GM18499 (cell line): ENCODE measurements at regions not wholly inside any gene's neighbourhood (a gene's known extent, or its start where the extent isn't known, plus 50 kb on each side); places are given as distances from the start of the nearest gene placed in this dataset.

Experiments used
- ATAC-seq: cut with Tn5 transposase; IDR thresholded peaks from one replicate; pipeline ENCODE4 v1.9.1; 2021; ENCODE audit warnings: moderate number of reproducible peaks; ENCODE audit not compliant: insufficient read depth, unreplicated experiment

DNA sequence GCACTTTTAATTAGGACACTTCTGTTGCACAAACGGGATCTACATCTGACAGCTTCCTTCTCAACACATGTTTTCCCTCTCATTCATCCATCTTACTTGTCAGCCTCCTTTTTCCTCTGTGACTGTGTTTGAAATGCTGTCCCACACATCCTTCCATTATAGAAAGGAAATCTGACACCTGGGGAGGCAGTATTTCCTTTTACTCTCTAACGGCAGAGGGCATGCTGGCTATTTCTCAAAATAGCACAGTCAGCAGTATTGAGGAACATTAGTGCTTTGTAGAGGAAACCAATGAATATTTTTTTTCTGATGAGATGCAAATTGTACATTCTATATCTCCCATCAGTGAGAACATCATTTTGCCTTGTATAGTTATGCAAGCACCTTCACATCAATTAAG, 668.7 kb downstream of the SLC4A3 start:
- no peak for ATAC-seq

- no peak for ATAC-seq
These were observed 669.7 kb downstream of the SLC4A3 start for GRCh38 chr2:220297093-220297492.

DNA sequence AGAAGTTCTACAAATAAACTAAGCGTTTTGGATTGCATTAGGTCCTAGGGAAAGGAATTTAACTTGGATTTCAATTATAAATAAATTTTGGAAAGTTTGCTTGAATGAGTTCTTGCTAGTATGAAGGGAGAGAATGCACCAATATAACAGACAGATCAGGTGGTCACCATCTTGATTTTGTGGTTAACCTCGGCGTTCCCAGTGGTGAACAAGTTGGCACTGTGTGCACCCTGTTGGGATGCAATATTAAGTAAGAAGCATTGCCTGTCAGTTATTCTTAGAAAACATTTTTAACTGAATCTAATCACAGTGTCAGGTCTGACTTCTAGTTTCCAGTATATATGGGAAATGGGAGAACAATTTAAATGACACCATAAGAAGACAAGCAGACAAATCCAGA, 673.4 kb downstream of the SLC4A3 start:
- no peak for ATAC-seq

GRCh38 chr2:220302756-220303155, 675.3 kb downstream of the SLC4A3 start:
- no peak for ATAC-seq

DNA sequence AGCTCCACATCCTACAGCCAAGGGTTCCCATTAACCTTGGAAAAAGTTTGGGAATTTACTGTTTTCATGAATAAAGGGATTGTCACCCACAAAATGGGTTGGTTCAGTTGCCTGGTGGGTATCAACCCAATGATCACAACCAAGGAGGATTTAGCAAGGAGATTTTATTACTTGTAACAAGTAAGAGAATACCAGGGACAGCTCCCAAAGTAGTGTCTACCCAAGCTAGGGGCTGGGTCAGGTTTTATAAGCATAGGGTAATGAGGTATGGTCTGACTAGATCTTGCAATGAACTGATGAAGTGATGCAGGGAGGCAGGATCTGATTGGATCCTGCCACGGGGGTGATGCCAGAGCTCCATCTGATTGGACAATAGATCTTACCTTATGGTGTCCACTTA, 681.8 kb downstream of the SLC4A3 start:
- no peak for ATAC-seq

DNA sequence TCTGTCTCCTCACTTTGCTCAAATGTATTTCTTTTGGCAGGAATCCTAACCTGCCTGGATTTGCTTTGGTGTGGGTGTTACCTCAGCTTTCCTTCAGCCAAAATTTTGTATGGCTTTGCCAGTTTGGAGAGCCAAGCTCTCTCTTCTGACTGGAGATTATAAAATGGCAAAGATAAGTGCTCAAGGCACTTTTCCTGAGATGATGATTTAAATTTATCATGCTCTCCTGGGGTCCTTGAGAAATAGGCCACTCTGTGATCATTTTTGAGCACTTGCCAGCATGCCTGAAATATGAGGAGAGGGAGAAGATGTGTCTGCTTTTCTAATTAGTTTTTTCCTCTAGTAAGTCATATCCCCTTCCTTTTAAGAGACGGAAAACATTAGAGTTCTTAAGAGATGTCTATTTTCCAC, 683.0 kb downstream of the SLC4A3 start:
- no peak for ATAC-seq

- ATAC-seq, result no peak
These were observed 687.8 kb downstream of the SLC4A3 start for GRCh38 chr2:220315098-220315823.

GRCh38 chr2:220318037-220318436, 690.6 kb downstream of the SLC4A3 start:
- no peak for ATAC-seq

- no peak for ATAC-seq
These were observed 691.1 kb downstream of the SLC4A3 start for GRCh38 chr2:220318508-220318907.

GRCh38 chr2:220320326-220320725, 692.9 kb downstream of the SLC4A3 start:
- no peak for ATAC-seq

GRCh38 chr2:220332886-220333285, 705.5 kb downstream of the SLC4A3 start:
- no peak for ATAC-seq

DNA sequence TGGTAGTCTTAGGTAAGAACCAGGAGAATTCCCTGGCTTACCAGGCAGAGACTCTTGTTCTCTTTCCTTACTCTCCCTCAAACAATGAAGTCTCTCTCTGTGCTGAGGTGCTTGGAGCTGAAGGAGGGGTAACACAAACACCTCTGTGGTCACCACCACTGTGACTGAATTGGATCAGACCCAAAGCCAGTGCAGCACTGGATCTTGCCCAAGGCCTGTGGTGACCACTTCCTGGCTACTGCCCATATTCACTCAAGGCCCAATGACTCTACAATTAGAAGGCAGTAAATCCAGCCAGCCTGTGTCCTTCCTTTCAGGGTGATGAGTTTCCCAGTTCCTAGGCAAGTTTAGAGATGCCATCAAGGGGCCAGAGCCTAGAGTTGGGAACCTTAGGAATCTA, 706.8 kb downstream of the SLC4A3 start:
- no peak for ATAC-seq

GRCh38 chr2:220334871-220335590, 707.6 kb downstream of the SLC4A3 start:
- ATAC-seq, result no peak

DNA sequence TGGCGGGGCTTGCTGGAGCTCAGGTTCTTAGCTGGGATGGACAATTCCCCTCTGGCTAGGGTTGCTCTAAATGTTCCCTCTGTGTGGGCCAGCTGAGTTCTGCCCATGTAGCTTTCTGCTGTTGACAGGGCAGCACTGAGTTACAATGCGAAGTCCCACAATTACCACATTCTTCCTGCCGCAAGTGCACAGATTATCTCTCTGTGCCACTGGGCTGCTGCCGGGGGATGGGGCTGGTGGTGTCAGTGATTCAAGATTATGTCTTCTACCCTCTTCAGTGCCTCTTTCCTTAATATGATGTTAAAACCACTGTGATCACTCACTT, 708.1 kb downstream of the SLC4A3 start:
- no peak for ATAC-seq

DNA sequence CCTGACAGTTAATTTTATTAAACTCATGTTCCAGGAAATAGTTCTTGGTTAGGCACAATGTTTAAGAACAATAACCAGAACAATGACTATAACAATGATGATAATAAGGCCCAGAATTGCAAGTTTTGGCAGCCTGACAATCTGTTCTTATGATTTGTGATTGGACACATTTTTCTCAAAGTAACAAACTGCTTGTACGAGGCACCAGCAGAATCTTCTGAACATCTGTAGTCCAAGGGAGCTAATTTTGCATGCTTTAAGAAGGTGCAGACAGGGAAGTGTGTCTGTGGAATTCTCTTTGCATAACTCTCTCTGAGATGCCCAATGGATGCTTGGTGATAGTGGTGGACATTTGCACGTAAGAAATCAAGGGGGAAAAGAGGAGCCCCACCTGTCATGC, 709.3 kb downstream of the SLC4A3 start:
- ATAC-seq, result no peak

- ATAC-seq, result no peak
These were observed 710.4 kb downstream of the SLC4A3 start for GRCh38 chr2:220337611-220338440.

DNA sequence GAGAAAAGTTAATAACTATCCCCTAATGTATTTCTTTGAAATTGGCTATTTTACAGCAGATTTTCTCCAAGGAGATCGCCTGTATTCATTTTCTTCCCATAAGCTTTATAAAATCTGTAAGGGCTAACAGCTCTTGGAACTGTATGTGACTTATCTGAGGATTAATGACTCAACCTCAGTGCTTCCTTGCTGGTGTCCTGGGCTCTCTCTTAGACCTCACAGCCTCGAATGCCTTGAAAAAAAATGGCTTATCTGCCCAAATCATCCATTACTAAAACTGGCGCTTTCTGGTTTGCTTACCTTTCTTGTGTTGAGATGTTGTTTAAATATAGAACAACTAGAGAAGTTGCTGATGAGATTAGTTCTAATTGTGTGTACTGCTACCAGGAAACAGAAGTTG, 713.6 kb downstream of the SLC4A3 start:
- ATAC-seq, result no peak

DNA sequence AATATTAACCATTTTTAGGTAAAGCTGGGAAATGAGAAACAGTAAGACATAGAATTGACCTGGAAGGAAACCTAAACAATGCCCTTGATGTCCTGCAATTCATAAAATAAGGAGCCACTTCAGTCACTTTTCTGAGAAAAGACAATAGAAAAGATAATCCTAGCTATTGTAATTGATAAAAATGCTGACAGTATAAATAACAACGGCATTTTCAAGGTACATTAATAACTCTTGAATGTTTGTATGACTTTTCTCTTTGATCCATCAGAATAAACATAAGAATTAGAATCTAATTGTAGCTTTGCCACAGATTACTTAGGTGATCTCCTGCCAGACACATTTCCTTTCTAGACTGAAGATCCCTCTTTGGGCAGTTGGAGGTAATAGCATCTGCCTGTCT, 719.5 kb downstream of the SLC4A3 start:
- no peak for ATAC-seq

- ATAC-seq, result no peak
These were observed 720.2 kb downstream of the SLC4A3 start for GRCh38 chr2:220347626-220348025.

DNA sequence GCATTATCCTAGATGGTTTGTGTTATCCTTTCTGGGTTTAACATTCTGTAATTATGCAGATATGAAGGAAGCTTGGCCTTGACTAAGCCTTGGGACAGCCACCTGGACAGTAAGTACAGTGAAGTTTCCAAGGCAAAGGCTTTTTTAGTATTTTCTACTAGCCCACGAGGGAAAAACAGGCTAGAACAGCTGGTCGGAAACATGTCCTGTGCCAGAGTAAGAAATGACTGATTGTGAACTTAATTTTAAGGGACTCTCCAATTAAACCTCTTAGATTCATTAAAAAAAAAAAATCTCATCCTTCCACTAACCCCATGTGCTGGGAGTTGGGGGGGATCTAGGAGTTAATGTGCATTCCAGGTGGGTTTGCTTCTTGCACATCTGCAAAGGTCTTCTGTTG, 720.8 kb downstream of the SLC4A3 start:
- ATAC-seq, result no peak

GRCh38 chr2:220353897-220354296, 726.5 kb downstream of the SLC4A3 start:
- ATAC-seq, result no peak
